Thoracic aorta (tissue), 2 donors: ENCODE measurements at regions not wholly inside any gene's neighbourhood (a gene's known extent, or its start where the extent isn't known, plus 50 kb on each side); places are given as distances from the start of the nearest gene placed in this dataset.

Experiments
- ATAC-seq: fragments of 150-250 bp; one replicate; pipeline ENCODE4 v1.8.0; 2017; ENCODE audit warnings: low read depth; ENCODE audit not compliant: insufficient number of reproducible peaks, low FRiP score
- DNase-seq: peaks from one replicate; pipeline ENCODE4 v3.0.0-alpha.2; 2020; ENCODE audit warnings: low spot score
- H3K27ac ChIP-seq, 2 donors: fragments of 200-600 bp; sonication (generic); 1 replicate in 1 of 2; 2 replicates in 1 of 2; pipeline ENCODE4 v1.5.1; 2016; ENCODE audit warnings: mild to moderate bottlenecking in 2 of 2, moderate library complexity in 2 of 2
- H3K27me3 ChIP-seq: fragments of 200-600 bp; sonication (generic); replicated peaks from 2 replicates; pipeline ENCODE4 v1.6.0; 2016; ENCODE audit warnings: mild to moderate bottlenecking; ENCODE audit not compliant: insufficient read depth
- H3K36me3 ChIP-seq: fragments of 200-600 bp; sonication (generic); one replicate; pipeline ENCODE4 v1.5.1; 2016
- H3K4me1 ChIP-seq, 2 donors: fragments of 200-600 bp; sonication (generic); 1 replicate in 1 of 2; 2 replicates in 1 of 2; pipeline versions ENCODE4 v1.5.1 to v1.6.0; 2016; ENCODE audit warnings: low read depth in 2 of 2, mild to moderate bottlenecking in 1 of 2; ENCODE audit not compliant: control insufficient read depth in 1 of 2
- H3K4me3 ChIP-seq: fragments of 200-600 bp; sonication (generic); 2 replicates; pipeline ENCODE4 v1.5.1; 2016; ENCODE audit warnings: mild to moderate bottlenecking
- H3K9me3 ChIP-seq: fragments of 200-600 bp; sonication (generic); 2 replicates; pipeline ENCODE4 v1.5.1; 2016
- CTCF ChIP-seq: fragments of 200-600 bp; sonication (generic); IDR thresholded peaks from one replicate; pipeline ENCODE4 v1.5.1; 2019; ENCODE audit warnings: antibody characterized with exemption

- no peak for DNase-seq
- H3K27me3 ChIP-seq: no peaks in the 10 kb centered on the region
- H3K36me3 ChIP-seq: no peaks in the 10 kb centered on the region
- H3K9me3 ChIP-seq: no peaks in the 10 kb centered on the region
- no peak for TF ChIP-seq CTCF
- no peak overlapping the region for H3K4me3 ChIP-seq
- no peak overlapping the region for H3K27ac ChIP-seq
- no peaks in the 10 kb centered on the region for H3K4me1 ChIP-seq
- no peak for ATAC-seq
These were observed 570.8 kb downstream of the CCDC85A start for GRCh38 chr2:56754627-56755026.

- H3K4me1 ChIP-seq: no peaks in the 10 kb centered on the region
- no peak for DNase-seq
- H3K4me3 ChIP-seq: no peak overlapping the region
- H3K27ac ChIP-seq: no peak overlapping the region
- no peaks in the 10 kb centered on the region for H3K27me3 ChIP-seq
- H3K36me3 ChIP-seq: no peaks in the 10 kb centered on the region
- no peaks in the 10 kb centered on the region for H3K9me3 ChIP-seq
- ATAC-seq: no peak
- TF ChIP-seq CTCF: no peak
These were observed 574.2 kb downstream of the CCDC85A start for GRCh38 chr2:56757884-56758545.

- no peak for TF ChIP-seq CTCF
- no peak overlapping the region for H3K27ac ChIP-seq
- H3K27me3 ChIP-seq: no peaks in the 10 kb centered on the region
- no peak for DNase-seq
- no peak for ATAC-seq
- no peak overlapping the region for H3K4me3 ChIP-seq
- no peaks in the 10 kb centered on the region for H3K36me3 ChIP-seq
- H3K4me1 ChIP-seq: no peaks in the 10 kb centered on the region
- no peaks in the 10 kb centered on the region for H3K9me3 ChIP-seq
These were observed 579.9 kb downstream of the CCDC85A start for GRCh38 chr2:56763683-56764082.

GRCh38 chr2:56768973-56769372 is 585.2 kb downstream of the CCDC85A start:
- H3K27me3 ChIP-seq: no peaks in the 10 kb centered on the region
- H3K27ac ChIP-seq: no peak overlapping the region
- H3K4me1 ChIP-seq: no peaks in the 10 kb centered on the region
- no peaks in the 10 kb centered on the region for H3K36me3 ChIP-seq
- ATAC-seq: no peak
- H3K9me3 ChIP-seq: no peaks in the 10 kb centered on the region
- H3K4me3 ChIP-seq: no peak overlapping the region
- DNase-seq: no peak
- TF ChIP-seq CTCF: no peak

- Histone ChIP-seq H3K27me3 (no peaks in the 10 kb centered on the region), H3K9me3 (no peaks in the 10 kb centered on the region), H3K36me3 (no peaks in the 10 kb centered on the region), H3K4me1 (no peaks in the 10 kb centered on the region), H3K27ac (no peak overlapping the region), H3K4me3 (no peak overlapping the region)
- TF ChIP-seq CTCF: no peak
- no peak for DNase-seq
- ATAC-seq: no peak
These were observed 586.7 kb downstream of the CCDC85A start for GRCh38 chr2:56770490-56770889.
